VCaP (cell line): ENCODE measurements at regions not wholly inside any gene's neighbourhood (a gene's known extent, or its start where the extent isn't known, plus 50 kb on each side); places are given as distances from the start of the nearest gene placed in this dataset.

ENCODE experiments used
- H3K27ac ChIP-seq: fragments of 450-650 bp; 2 replicates; pipeline ENCODE4 v1.5.1; 2017
- TF ChIP-seq, protein P1 (sequence below): fragments of 450-650 bp; conservative IDR thresholded peaks from 2 replicates; pipeline ENCODE4 v1.5.1; 2017; ENCODE audit warnings: mild to moderate bottlenecking, moderate library complexity

DNA sequence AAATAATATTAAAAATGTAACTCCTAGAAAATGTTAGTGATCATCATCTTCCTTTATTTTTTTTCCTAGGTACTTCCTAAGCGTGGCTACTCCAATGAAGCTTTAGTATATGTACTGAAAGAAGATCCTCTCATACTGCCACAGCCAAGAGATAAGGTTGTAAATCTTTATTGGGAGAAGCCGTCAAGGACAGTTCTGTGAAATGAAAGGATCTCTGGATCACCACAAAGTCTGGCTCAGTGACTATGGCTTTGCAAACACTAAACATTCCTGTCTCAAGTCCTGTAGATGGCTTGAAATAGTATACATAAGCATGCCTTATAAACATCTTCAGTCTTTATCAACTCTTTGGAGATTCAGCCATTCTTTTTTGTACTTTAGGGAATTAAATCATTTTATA, 61.2 kb upstream of the DPH5 start:
- no peak overlapping the region; the same call in 1 of the 2 replicates for H3K27ac ChIP-seq
- TF ChIP-seq, protein P1, sequence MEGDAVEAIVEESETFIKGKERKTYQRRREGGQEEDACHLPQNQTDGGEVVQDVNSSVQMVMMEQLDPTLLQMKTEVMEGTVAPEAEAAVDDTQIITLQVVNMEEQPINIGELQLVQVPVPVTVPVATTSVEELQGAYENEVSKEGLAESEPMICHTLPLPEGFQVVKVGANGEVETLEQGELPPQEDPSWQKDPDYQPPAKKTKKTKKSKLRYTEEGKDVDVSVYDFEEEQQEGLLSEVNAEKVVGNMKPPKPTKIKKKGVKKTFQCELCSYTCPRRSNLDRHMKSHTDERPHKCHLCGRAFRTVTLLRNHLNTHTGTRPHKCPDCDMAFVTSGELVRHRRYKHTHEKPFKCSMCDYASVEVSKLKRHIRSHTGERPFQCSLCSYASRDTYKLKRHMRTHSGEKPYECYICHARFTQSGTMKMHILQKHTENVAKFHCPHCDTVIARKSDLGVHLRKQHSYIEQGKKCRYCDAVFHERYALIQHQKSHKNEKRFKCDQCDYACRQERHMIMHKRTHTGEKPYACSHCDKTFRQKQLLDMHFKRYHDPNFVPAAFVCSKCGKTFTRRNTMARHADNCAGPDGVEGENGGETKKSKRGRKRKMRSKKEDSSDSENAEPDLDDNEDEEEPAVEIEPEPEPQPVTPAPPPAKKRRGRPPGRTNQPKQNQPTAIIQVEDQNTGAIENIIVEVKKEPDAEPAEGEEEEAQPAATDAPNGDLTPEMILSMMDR = no peak

DNA sequence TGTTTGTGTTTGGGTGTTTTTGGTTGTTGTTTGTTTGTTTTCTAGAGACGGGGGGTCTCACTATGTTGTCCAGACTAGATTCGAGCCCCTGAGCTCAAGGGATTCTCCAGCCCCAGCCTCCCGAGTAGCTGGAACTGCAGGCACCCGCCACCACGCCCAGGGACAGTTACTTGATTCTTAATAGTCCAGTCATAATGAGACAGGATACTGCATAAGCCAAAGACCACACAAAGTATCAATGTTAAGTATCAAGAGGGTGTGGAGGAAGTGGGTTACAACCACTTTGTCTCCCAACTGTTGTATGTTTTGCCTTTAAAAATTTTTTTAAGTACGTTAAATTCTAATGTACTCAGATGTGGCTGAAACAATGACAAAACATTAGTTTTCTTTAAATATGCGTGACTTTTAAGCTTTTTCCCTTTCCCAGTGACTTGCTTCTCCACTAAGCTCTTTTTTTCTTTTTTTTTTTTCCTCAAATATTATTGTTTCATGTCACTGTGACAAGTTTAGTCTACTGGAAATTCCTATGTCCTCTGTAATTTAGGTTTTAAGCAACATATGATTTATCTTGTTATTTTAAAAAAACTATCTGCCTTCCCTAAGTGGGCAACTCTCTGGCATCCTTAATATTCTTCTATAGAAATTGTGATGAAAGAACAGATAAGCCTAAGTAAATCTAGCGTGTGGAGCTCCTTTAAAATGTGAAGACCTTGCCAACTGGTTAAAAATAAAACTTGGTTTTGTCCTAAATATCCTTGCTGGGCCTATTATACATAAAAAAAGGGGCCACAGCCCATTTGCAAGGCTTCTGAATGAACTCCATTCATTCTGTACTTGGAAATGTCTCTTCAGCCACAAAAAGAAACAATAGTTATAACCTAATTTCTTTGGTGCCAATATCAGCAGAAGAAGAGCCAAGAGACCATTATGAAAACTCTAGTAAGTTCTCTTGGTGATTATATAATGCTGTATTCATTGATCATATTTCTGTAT, 56.2 kb upstream of the DPH5 start:
- TF ChIP-seq, protein P1 = no peak
- H3K27ac ChIP-seq = no peak overlapping the region

DNA sequence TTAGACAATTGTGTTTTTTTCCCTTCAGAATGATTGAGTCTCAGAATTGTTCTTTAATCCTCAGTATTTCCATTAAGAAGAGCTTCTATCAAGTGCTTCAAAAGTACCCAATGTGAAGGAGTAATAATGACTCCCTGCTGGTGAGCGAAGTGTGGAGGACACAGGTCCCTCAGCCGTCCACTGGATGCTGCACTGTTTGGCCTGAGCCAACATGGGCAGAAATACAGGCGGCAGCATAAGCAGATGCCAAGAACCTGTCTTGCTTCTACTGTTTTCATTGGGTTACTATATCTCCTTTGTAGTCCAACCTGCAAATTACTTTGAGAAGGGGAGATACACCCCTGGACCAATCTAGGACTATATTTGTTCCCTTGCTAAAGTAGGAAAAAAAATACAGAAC, 55.3 kb upstream of the DPH5 start:
- TF ChIP-seq, protein P1 = no peak
- no peak overlapping the region for H3K27ac ChIP-seq

DNA sequence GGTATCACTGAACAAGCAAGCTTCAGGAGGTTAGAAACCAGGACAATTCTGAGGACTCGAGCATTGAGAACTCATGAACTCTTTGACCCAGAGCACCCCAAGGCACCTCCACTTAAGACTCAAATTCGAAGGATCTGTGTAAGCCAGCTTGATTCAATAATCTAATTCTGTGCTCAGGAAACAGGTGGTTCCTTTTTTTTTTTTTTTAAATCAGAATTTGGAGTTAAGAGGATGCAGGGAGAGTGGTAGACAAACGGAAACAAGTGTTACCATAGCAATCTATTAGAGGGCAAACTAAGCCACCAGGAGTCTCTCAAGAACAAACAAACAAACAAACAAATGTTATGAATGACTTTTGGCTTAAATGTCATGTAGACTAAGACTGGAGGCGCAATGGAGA, 53.8 kb upstream of the DPH5 start:
- no peak overlapping the region for H3K27ac ChIP-seq
- TF ChIP-seq, protein P1 = no peak

DNA sequence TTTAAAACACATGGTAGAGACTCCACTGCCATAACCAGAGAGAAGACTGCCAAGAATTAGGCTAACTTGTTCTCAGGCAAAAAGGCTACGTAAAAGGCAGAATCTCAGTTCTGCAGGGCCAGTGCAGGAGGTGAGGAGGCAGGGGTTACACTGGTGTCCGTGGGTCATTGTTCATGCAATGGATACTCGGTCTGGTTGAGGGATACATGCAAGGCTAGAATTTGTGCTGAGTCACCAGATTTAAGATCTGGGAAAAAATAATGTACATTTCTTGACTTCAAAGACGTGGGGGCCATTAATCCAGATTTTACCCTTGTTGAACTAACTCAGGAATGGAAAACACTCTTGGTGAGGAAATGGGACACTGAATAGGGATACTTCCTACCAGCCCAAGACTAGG, 52.3 kb upstream of the DPH5 start:
- TF ChIP-seq, protein P1 = no peak
- H3K27ac ChIP-seq = no peak overlapping the region

DNA sequence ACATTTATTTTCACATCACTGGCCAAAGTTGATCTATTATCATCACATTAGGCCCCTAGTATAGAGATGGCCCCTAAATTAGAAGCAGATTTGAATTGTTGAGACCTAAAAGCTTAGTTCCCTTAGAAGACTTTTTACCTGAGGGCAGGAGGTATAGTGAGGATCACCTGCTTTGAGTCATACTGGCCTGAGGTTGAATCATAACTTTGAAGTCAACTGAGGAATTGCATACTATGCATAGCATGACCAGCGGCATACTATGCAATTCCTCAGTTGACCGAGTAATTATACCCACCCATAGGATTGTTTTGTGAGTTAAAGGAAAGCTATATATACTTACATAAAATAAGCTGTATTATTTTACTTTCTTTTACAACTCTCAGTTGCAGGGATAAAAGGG, 50.3 kb upstream of the DPH5 start:
- H3K27ac ChIP-seq = no peak overlapping the region

More for the DNA sequence above, 50.3 kb upstream of the DPH5 start:
- TF ChIP-seq, protein P1 = no peak
